ENCODE measurements at regions not wholly inside any gene's neighbourhood (a gene's known extent, or its start where the extent isn't known, plus 50 kb on each side); places are given as distances from the start of the nearest gene placed in this dataset.

DNA sequence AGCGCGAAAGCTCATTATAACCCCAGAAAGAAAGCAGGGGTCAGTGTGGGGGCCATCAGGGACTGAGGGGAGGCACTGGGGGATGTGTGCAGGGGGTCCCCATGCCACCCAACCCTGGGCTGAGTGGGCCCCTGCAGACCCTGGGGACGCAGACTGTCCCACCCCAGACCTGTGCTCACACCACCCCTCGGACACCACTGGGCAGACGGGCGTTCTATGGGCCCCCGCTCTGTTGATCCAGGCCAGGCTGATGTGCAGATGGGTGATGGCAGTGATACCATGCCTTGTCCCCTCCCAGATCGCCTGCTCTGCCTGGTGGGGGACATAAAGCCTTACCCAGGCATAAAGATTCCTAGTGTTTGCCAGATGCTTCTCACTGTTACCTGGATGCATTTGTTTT is 259.7 kb upstream of the TLE3 start:
- H3K27me3 ChIP-seq (ENCODE audit: control insufficient read depth in 1 of 2, insufficient read depth in 2 of 2, low read length in 1 of 2): no peaks in the 10 kb centered on the region
- WGBS, 2 donors: 91 to 93% methylated on average over 8 of the region's 8 CpGs
- ATAC-seq (ENCODE audit: low FRiP score) (no peak), DNase-seq (peak in 1 of 2 donors; percentile 41)
- intact Hi-C loops (cut with DNase I): no loop called here
- no peaks in the 10 kb centered on the region for H3K36me3 ChIP-seq (ENCODE audit: control insufficient read depth in 1 of 2, insufficient read depth in 2 of 2, low read length in 1 of 2)
- H3K9me3 ChIP-seq (ENCODE audit: control insufficient read depth, low read length): no peaks in the 10 kb centered on the region
- H3K4me1 ChIP-seq (ENCODE audit: control insufficient read depth in 1 of 2, insufficient read depth in 2 of 2, low read length in 2 of 2): no peaks in the 10 kb centered on the region
- no peak overlapping the region for H3K4me3 ChIP-seq (ENCODE audit: low read length in 2 of 2)
- H3K27ac ChIP-seq (ENCODE audit: low read depth in 1 of 2, low read length in 2 of 2): no peak overlapping the region

DNA sequence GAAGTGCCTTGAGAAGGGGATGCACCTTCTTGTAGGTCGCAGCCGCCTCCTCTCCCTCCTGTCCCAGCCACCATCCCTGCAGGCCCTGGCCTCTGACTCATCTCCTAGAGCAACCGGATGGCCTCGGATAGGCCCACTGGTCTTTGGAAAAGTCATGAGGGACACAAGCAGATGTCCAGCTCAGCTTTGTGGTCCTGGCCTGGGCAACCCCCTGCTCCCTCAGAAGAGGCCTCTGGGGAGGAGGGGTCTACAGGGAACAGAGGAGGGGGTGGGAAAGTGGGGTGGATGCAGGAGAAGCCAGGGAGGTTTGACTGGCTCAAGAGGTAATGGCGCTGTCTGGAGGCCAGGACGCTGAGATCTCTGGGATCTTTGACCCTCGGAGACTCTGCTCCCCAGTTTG is 259.2 kb upstream of the TLE3 start:
- ATAC-seq (ENCODE audit: low FRiP score) (no peak), DNase-seq (peak in 1 of 2 donors; percentile 28)
- Histone ChIP-seq H3K27me3 (ENCODE audit: control insufficient read depth in 1 of 2, insufficient read depth in 2 of 2, low read length in 1 of 2) (no peaks in the 10 kb centered on the region), H3K36me3 (ENCODE audit: control insufficient read depth in 1 of 2, insufficient read depth in 2 of 2, low read length in 1 of 2) (no peaks in the 10 kb centered on the region), H3K9me3 (ENCODE audit: control insufficient read depth, low read length) (no peaks in the 10 kb centered on the region), H3K4me1 (ENCODE audit: control insufficient read depth in 1 of 2, insufficient read depth in 2 of 2, low read length in 2 of 2) (no peaks in the 10 kb centered on the region), H3K4me3 (ENCODE audit: low read length in 2 of 2) (no peak overlapping the region), H3K27ac (ENCODE audit: low read depth in 1 of 2, low read length in 2 of 2) (no peak overlapping the region)
- intact Hi-C loops (cut with DNase I): no loop called here
- WGBS, 2 donors: 95 to 96% methylated on average over 7 of the region's 7 CpGs

DNA sequence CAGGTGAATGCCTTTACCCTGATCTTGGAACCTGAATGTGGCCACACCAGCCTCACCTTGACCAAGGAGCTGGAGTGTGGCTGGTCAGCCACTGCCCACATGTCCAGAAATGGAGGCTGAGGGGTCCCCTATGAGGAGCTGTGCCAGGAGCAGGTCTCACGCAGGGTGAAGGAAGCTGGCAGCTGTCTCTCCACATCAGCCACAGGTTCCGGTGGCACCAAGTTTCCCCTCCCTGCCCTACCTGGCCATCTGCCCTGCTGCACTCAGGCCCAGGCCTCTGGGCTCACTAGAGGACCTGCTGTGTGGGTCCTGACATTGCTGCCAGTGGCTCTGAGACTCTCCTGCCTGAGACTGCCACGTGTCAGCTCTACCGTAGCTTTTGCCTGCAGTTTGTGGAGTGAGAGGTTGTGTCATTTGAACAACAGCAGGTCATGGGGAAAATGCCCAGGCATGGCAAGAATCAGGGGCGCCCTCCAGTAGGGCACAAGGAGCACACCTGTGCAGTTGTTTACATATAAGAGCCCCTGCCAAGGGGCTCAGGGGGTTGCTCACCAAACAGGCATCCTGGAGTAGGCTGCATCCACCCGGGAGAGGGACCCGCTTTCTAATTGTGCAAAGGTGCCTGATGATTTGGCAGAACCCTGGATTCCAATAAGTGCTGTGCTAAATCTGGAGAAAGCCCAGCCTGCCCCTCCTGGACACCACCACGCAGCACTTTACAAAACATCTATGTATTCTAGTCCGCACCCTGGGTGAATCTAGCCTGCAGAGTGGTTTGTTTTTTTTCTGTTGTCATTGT is 258.5 kb upstream of the TLE3 start:
- peak in 1 of 2 donors; percentile 57 for DNase-seq

GRCh38 chr15:70355275-70355795 is 257.6 kb upstream of the TLE3 start:
- 95% methylated on average over 5 of the region's 5 CpGs for WGBS, 2 donors
- Histone ChIP-seq H3K4me1 (ENCODE audit: control insufficient read depth in 1 of 2, insufficient read depth in 2 of 2, low read length in 2 of 2) (no peaks in the 10 kb centered on the region), H3K9me3 (ENCODE audit: control insufficient read depth, low read length) (no peaks in the 10 kb centered on the region), H3K27ac (ENCODE audit: low read depth in 1 of 2, low read length in 2 of 2) (no peak overlapping the region), H3K4me3 (ENCODE audit: low read length in 2 of 2) (no peak overlapping the region), H3K36me3 (ENCODE audit: control insufficient read depth in 1 of 2, insufficient read depth in 2 of 2, low read length in 1 of 2) (no peaks in the 10 kb centered on the region), H3K27me3 (ENCODE audit: control insufficient read depth in 1 of 2, insufficient read depth in 2 of 2, low read length in 1 of 2) (no peaks in the 10 kb centered on the region)
- intact Hi-C loops (cut with DNase I): no loop called here
- ATAC-seq (ENCODE audit: low FRiP score): no peak
- peak in 1 of 2 donors; percentile 26 for DNase-seq

More for the DNA sequence above, 258.5 kb upstream of the TLE3 start:
- no peaks in the 10 kb centered on the region for H3K9me3 ChIP-seq (ENCODE audit: control insufficient read depth, low read length)
- H3K4me1 ChIP-seq (ENCODE audit: control insufficient read depth in 1 of 2, insufficient read depth in 2 of 2, low read length in 2 of 2): no peaks in the 10 kb centered on the region
- intact Hi-C loops (cut with DNase I): no loop called here
- no peaks in the 10 kb centered on the region for H3K36me3 ChIP-seq (ENCODE audit: control insufficient read depth in 1 of 2, insufficient read depth in 2 of 2, low read length in 1 of 2)
- H3K27me3 ChIP-seq (ENCODE audit: control insufficient read depth in 1 of 2, insufficient read depth in 2 of 2, low read length in 1 of 2): no peaks in the 10 kb centered on the region
- no peak for ATAC-seq (ENCODE audit: low FRiP score)
- 88% methylated on average over 9 of the region's 9 CpGs for WGBS, 2 donors
- H3K4me3 ChIP-seq (ENCODE audit: low read length in 2 of 2): no peak overlapping the region
- H3K27ac ChIP-seq (ENCODE audit: low read depth in 1 of 2, low read length in 2 of 2): no peak overlapping the region

GRCh38 chr15:70354346-70354905 is 256.7 kb upstream of the TLE3 start:
- Histone ChIP-seq H3K9me3 (ENCODE audit: control insufficient read depth, low read length) (no peaks in the 10 kb centered on the region), H3K27ac (ENCODE audit: low read depth in 1 of 2, low read length in 2 of 2) (no peak overlapping the region), H3K27me3 (ENCODE audit: control insufficient read depth in 1 of 2, insufficient read depth in 2 of 2, low read length in 1 of 2) (no peaks in the 10 kb centered on the region), H3K36me3 (ENCODE audit: control insufficient read depth in 1 of 2, insufficient read depth in 2 of 2, low read length in 1 of 2) (no peaks in the 10 kb centered on the region), H3K4me3 (ENCODE audit: low read length in 2 of 2) (no peak overlapping the region), H3K4me1 (ENCODE audit: control insufficient read depth in 1 of 2, insufficient read depth in 2 of 2, low read length in 2 of 2) (no peaks in the 10 kb centered on the region)
- 84 to 89% methylated on average over 20 of the region's 20 CpGs for WGBS, 2 donors
- peak; percentile 26 to 64 for DNase-seq
- intact Hi-C loops (cut with DNase I): no loop called here
- ATAC-seq (ENCODE audit: low FRiP score): no peak

GRCh38 chr15:70353606-70354345 is 256.1 kb upstream of the TLE3 start:
- no peak for ATAC-seq (ENCODE audit: low FRiP score)
- Histone ChIP-seq H3K4me3 (ENCODE audit: low read length in 2 of 2) (no peak overlapping the region), H3K4me1 (ENCODE audit: control insufficient read depth in 1 of 2, insufficient read depth in 2 of 2, low read length in 2 of 2) (no peaks in the 10 kb centered on the region), H3K36me3 (ENCODE audit: control insufficient read depth in 1 of 2, insufficient read depth in 2 of 2, low read length in 1 of 2) (no peaks in the 10 kb centered on the region), H3K9me3 (ENCODE audit: control insufficient read depth, low read length) (no peaks in the 10 kb centered on the region), H3K27me3 (ENCODE audit: control insufficient read depth in 1 of 2, insufficient read depth in 2 of 2, low read length in 1 of 2) (no peaks in the 10 kb centered on the region), H3K27ac (ENCODE audit: low read depth in 1 of 2, low read length in 2 of 2) (no peak overlapping the region)
- WGBS, 2 donors: 93% methylated on average over 12 of the region's 12 CpGs
- peak; percentile 23 to 61 for DNase-seq
- intact Hi-C loops (cut with DNase I): no loop called here

GRCh38 chr15:70351941-70352774 is 254.4 kb upstream of the TLE3 start:
- no peaks in the 10 kb centered on the region for H3K4me1 ChIP-seq (ENCODE audit: control insufficient read depth in 1 of 2, insufficient read depth in 2 of 2, low read length in 2 of 2)
- peak; percentile 19 to 49 for DNase-seq
- no peaks in the 10 kb centered on the region for H3K27me3 ChIP-seq (ENCODE audit: control insufficient read depth in 1 of 2, insufficient read depth in 2 of 2, low read length in 1 of 2)
- no peaks in the 10 kb centered on the region for H3K9me3 ChIP-seq (ENCODE audit: control insufficient read depth, low read length)
- no peak overlapping the region for H3K4me3 ChIP-seq (ENCODE audit: low read length in 2 of 2)
- no peak for ATAC-seq (ENCODE audit: low FRiP score)
- 90 to 96% methylated on average over 3 of the region's 3 CpGs for WGBS, 2 donors
- no peaks in the 10 kb centered on the region for H3K36me3 ChIP-seq (ENCODE audit: control insufficient read depth in 1 of 2, insufficient read depth in 2 of 2, low read length in 1 of 2)
- intact Hi-C loops (cut with DNase I): no loop called here
- H3K27ac ChIP-seq (ENCODE audit: low read depth in 1 of 2, low read length in 2 of 2): no peak overlapping the region

DNA sequence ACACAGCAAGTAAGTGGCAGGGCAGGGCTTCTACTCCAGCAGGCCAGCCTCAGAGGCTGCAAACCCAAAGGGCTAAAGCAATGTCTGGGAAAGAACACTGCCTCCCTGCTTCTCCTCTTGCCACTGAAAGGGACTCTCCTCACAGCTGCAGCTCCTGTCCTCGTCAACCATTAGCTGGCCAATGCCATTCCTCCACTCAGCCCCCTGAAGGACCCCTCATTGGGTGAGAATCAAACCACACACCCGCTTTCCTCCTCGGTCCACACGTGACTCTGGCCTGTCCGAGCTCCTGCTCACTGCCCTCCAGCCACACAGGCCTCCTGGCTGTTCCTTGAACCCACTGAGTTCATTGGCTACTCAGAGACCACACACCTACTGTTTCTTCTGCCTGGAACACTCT is 253.7 kb upstream of the TLE3 start:
- Histone ChIP-seq H3K27me3 (ENCODE audit: control insufficient read depth in 1 of 2, insufficient read depth in 2 of 2, low read length in 1 of 2) (no peaks in the 10 kb centered on the region), H3K4me3 (ENCODE audit: low read length in 2 of 2) (no peak overlapping the region), H3K36me3 (ENCODE audit: control insufficient read depth in 1 of 2, insufficient read depth in 2 of 2, low read length in 1 of 2) (no peaks in the 10 kb centered on the region), H3K4me1 (ENCODE audit: control insufficient read depth in 1 of 2, insufficient read depth in 2 of 2, low read length in 2 of 2) (no peaks in the 10 kb centered on the region), H3K27ac (ENCODE audit: low read depth in 1 of 2, low read length in 2 of 2) (no peak overlapping the region), H3K9me3 (ENCODE audit: control insufficient read depth, low read length) (no peaks in the 10 kb centered on the region)
- peak; percentile 4 to 55 for DNase-seq
- ATAC-seq (ENCODE audit: low FRiP score): no peak
- 97 to 98% methylated on average over 5 of the region's 5 CpGs for WGBS, 2 donors
- intact Hi-C loops (cut with DNase I): no loop called here

Data from aorta (tissue), 5 donors.